ENCODE measurements at regions not wholly inside any gene's neighbourhood (a gene's known extent, or its start where the extent isn't known, plus 50 kb on each side); places are given as distances from the start of the nearest gene placed in this dataset.

DNA sequence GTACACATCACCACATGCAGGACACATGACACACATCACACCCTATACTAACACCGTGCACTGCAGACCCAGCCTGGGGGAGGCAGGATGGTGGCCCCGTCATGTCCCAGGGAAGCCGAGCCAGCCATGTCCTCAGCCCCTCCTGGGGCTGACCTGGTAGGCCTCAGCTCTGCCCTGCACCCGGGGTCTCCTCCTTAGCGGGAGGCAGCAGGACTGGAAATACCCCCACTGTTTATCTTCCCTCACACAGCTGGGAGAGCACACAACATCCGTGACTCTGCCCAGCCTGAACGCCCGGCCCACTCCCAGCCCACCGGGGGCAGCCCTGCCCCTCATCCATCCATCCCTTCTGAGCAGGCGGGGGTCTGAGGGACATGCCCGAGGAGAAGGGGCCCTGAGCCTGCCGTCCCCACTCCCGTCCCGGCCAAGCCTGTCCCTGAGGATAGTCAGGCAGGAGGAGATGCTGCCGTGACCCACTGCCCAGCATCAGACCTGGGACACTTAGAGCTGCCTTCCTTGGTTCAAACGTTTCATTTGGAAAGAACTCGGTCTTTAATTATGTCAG, 945.0 kb downstream of the BRD1 start:
- no peak for DNase-seq

DNA sequence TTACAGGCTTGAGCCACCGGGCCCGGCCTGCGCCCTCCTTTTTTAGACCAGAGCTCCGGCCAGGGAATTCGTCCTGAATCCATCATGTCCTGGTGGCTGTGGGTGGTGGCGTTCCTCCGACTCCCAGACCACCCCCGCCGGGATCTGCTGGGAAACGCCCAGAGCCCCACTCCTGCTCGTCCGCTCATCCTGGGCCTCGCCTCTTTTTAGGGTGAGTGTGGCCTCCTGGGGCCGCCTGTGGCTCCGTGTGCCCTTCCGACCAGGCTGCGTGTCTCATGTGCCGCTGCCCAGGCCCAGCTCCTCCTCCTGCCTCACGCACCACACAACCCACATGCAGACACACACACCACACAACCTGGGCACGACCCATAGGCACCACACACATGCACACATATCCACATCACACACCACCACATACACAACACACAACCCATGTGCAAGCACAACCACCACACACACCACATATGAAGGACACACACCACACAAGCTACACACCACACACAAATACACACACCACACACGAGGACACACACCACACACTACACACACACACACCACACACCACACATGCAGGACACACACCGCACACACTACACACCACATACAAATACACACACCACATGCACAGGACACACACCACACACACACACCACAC, 946.2 kb downstream of the BRD1 start:
- DNase-seq, result no peak

- DNase-seq, result no peak
Measured at GRCh38 chr22:48880749-48881148, 946.9 kb downstream of the BRD1 start.

DNA sequence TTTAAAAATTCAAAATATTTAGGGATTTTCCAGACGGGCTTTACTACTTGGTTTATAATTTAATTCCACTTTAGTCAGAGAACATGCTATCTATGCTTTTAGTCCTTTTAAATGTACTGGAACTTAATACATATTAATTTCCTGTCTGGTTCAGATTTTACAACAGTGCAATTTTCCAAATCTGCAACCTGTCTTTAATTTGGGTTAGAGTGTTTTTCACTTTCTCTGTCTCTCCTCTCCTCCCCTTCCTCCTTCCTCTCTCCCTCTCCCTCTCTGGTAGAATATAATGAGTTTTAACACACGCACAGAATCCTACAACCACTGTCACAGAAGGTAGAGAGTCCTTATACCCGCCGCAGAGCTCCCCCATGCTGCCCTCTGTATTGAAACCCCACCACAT, 950.7 kb downstream of the BRD1 start:
- DNase-seq, result no peak

- DNase-seq, result no peak
Measured at GRCh38 chr22:48874956-48875355, 952.7 kb downstream of the BRD1 start.

DNA sequence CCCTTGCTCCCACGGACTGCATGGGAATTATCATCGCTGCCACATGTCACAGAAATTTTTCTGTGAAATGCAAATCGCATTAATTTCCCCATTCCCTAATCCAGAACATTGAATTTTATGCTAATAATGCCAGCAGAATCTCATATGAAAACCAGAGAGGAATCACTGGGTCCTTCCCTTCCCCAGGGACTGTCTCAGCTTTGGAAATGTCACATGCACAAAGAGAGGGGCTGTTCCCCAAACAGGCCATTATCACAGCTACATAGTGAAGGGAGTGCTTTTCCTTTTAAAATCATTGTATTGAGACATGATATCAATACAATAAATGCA, 954.5 kb downstream of the BRD1 start:
- DNase-seq, result no peak

DNA sequence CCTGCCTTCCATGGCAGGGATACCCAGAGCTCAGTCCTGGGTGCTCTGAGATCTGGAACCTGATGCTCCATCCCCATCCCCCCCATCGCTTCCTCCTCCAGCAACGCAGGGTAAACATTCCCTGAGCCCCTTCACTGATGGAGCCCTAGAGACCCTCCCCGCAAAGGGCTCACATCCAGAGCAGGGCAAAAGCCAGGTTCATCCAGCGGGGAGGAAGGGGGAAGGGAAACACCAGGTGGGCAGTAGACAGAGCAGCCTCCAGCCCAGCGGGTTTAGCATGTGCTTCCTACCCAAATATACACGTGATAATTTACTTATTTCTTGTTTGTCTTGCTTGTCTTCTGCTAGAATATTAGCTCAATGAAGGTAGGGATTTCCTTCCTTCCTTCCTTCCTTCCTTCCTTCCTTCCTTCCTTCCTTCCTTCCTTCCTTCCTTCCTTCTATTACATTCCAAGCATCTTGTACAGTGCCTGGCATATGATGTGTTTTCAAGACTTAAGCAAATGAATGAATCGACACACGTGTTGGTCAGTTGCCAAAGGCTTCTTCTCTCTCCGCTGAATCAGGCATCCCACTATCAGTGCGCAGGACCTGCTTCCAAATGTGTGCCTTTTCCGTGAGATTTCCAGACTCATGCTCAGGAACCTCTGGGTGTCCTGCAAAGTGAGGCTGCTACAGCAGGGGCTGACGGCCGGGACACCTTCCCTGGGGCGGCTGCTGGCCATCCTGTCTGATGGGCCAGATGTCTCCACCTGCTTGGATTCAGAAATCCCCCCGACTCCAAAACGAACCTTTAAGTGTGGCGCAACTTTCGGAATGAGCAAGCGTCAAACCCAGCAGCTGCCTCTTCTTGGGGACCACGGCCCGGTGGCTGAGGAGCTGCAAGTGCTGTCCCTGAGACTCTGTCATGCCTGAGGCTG, 955.1 kb downstream of the BRD1 start:
- no peak for DNase-seq

GRCh38 chr22:48871176-48871840, 956.4 kb downstream of the BRD1 start:
- DNase-seq, result no peak

- DNase-seq, result no peak
Measured at GRCh38 chr22:48870436-48870835, 957.2 kb downstream of the BRD1 start.

DNA sequence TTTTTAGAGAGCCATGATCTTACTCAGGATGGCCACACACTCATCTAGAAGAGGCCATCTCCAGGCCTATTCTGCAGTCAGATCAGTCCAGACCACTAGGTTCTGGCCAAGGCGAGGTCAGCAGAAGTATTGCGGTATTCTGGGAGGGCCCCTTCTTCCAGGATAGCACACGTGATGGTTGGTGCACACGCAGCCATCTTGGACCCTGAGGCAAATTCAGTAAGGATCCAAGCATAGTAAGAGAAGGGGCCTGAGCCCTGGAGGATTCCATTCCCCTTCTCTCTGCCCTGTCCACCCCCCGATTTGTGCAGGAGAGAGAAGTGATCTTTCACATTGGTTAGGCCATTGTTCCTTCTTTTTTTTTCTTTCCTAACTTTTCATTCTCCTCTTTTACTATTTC, 957.9 kb downstream of the BRD1 start:
- DNase-seq, result no peak

GRCh38 chr22:48869161-48869560, 958.5 kb downstream of the BRD1 start:
- no peak for DNase-seq

DNA sequence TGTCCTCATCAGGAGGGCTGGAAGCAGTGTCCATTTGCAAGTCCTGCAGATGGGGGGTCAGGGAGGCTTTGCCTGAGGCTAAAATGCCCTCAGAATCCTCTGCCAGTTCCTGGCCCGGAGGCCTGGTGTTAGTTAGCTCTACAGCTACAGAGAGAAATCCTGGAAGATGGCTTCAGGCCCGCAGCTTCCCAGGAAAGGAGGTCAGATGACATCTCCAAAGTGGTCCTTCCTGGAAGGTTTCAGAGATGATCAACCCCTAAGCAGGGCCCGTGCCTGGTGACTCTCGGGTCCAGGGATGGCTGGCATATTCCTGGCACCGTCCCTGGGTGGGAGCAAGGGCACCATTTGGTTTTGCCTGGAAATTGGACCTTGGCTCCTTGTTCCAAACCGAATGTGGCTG, 959.1 kb downstream of the BRD1 start:
- no peak for DNase-seq

- no peak for DNase-seq
Measured at GRCh38 chr22:48867891-48868290, 959.8 kb downstream of the BRD1 start.

GRCh38 chr22:48866906-48867681, 960.6 kb downstream of the BRD1 start:
- no peak for DNase-seq

DNA sequence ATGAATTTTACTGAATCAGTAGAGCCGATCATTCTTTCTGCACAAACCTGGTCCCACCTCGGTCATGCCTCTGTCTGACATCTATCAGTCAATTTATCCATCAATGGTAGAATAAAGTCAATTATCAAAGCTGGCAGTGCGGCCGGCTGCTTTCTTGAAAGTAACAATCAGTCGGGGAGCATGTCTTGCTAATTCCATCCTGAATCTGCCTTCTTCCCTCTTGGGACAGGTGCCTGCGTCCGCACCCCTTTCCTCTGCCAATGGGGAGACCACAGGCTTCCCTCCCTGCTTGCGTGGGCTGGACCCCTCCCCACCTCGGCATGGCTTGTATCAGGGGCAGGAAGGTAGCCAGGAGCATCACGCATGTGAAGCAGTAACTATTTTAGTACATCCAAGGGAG, 962.9 kb downstream of the BRD1 start:
- DNase-seq, result no peak

- no peak for DNase-seq
Measured at GRCh38 chr22:48863965-48864528, 963.6 kb downstream of the BRD1 start.

DNA sequence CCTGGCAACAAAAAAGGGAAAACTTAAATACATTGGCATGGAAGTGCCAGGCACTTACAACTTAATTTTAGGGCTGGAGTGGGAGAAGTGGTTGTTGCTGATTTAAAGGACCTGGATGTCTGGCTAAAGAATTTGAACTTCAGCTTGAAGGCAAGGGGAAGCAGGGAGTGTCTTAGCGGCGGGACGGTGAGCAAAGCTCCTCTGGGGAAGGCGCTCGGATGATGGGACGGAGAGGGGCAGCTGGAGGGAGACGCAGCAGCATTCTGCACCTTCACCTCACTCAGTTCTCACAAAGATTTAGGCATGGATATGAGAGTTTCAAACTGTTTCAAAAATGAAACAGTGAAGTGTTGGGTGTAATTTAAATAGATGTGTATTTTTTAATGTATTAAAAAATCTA, 967.1 kb downstream of the BRD1 start:
- DNase-seq, result no peak

DNA sequence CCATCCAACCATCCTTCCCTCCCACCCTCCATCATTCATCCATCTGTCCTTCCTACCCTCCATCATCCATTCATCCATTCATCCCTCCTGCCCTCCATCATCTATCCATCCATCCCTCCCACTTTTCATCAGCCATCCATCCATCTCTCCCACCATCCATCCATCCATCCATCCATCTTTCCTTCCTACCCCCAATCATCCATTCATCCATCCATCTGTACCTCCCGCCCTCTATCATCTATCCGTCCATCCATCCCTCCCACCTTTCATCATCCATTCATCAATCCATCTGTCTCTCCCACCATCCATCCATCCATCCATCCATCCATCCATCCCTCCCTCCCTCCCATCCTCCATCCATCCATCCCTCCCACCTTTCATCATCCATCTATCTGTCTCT, 968.8 kb downstream of the BRD1 start:
- DNase-seq, result no peak

DNA sequence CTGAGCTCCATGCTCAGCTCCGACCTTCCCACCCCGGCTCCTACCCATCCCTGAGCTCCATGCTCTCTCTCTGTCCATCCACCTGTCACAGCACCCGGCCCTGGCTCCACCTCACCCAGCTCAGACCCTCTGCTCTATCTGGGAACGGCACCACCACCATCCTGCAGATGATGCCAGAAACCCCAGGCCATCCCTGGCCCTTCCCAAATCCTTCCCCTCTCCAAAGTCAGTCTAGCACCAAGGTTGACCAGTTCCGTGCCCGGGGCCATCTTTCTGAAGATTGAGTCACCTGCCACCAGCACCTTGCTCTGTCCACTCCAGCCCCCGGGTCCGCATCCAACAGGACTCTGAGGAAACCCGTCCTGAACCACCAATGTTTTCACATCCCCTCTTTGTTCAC, 969.6 kb downstream of the BRD1 start:
- DNase-seq, result no peak

DNA sequence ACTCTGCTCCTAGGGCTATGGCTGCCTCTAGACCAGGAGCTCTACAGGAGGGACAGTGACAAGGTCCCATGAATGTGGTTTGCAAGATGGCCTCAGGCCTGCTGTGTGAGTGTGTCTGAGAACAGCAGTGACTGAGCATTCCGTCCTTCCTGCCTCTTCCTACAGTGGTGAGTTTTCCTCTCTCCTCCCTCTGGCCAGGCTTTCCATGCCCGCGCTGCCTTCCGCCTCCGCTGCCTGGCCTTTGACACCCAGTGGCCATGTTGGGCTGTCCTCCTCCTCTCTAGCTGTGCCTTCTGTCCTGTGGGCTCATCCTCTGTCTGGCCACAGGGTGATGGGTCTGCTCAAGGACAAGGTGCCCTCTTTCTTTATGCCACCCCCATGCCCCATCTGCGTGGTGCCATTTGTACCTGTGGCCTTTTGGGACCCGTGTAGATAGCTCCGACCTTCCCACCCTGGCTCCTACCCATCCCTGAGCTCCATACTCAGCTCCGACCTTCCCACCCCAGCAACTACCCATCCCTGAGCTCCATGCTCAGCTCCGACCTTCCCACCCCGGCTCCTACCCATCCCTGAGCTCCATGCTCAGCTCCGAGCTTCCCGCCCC, 970.4 kb downstream of the BRD1 start:
- no peak for DNase-seq

DNA sequence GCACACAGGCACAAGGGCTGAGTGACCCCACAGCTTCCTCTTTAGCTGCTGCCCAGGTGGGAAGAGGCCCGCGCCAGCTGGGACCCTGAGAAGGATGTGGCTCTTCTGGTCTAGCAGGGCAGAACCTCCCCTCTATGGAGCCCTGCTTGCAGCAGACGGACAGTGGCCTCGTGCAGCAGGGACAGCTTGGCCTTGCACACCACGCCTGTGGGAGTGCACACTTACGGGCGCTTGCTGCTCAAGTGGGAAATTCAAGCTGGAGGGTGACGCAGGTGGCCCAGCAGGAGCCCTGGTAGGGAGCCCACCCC, 971.4 kb downstream of the BRD1 start:
- no peak for DNase-seq

DNA sequence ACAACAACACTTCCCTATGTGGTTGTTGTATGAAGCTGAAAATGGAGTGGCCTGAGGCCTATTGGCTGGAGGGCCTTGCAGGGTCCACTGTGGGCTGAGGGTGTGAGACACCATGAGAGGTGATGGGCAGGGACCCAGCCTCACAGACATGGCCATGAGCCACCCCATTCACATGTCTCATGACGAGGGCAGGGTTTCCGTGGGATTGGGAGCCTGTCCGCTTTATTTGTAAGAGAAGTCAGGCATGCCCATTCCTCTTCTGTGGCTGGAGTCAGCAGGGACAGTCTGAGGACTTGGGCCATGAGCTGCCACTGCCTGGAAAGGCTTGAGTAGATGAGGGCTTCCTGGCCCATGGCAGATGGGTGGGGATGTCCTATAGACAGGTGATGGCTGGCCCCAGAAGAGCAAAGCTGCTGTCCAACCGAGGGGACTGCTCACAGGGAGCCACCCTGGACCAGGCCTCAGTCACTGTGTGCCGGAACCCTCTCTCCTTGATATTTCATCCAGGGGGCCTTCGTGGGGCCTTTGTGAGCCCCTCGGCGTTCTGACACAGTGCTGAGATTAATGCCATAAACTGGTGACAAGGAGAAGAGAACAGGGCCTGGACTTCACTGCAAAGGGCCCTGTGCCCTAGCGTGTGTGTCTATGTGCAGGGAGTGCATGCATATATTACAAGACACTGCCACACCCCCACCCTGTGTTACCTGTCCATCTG, 971.9 kb downstream of the BRD1 start:
- DNase-seq, result no peak
